Brain microvascular endothelial cell (primary cell): ENCODE measurements at regions not wholly inside any gene's neighbourhood (a gene's known extent, or its start where the extent isn't known, plus 50 kb on each side); places are given as distances from the start of the nearest gene placed in this dataset.

ENCODE experiments used
- DNase-seq: peaks from one replicate; pipeline ENCODE4 v3.0.0-alpha.2; 2020
- H3K27ac ChIP-seq: fragments of 250-450 bp; sonication (Bioruptor Pico); 2 replicates; pipeline ENCODE4 v1.5.1; 2020; ENCODE audit warnings: mild to moderate bottlenecking, moderate library complexity
- H3K27me3 ChIP-seq: fragments of 250-450 bp; sonication (Bioruptor Pico); replicated peaks from 2 replicates; pipeline ENCODE4 v1.5.1; 2020; ENCODE audit warnings: mild to moderate bottlenecking
- H3K36me3 ChIP-seq: fragments of 250-450 bp; sonication (Bioruptor Pico); replicated peaks from 2 replicates; pipeline ENCODE4 v1.5.1; 2020; ENCODE audit warnings: mild to moderate bottlenecking
- H3K4me3 ChIP-seq: 2 replicates; pipeline ENCODE4 v1.5.1; 2011; ENCODE audit warnings: low read depth, mild to moderate bottlenecking, control low read depth, low read length, moderate library complexity
- in situ Hi-C: cut with HindIII; loops from 2 replicates; pipeline ENCODE4 v1.10.0; 2017; ENCODE audit warnings: low sequenced_read_pairs, low pct_ligation_motif_present
- TF ChIP-seq, protein P1 (sequence below): IDR thresholded peaks from 2 replicates; pipeline ENCODE4 v1.5.1; 2011; ENCODE audit warnings: low read depth, mild to moderate bottlenecking, moderate library complexity, low read length, control low read depth, inconsistent platforms; ENCODE audit errors: missing control alignments

DNA sequence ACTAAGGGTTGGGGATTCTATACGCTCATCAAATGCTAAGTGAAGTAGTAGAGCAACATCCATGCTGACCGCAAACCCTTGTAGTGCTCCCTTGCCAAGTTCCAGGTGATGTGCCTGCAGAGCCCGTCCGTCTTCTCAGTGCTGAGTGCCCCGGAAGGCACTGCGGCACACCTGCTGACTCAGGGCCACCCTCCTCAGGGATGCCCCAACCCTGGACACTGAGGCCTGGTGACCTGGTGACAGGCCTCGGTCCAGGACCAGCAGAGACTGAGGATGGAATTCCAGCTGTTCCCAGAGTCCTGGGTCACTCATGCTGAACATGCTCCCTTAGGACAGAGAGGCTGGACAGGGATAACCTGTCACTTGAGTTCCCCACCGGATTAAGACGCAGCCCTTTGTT lies 422.5 kb downstream of the OCA2 start:
- in situ Hi-C loops, result no loop called here
- no peaks in the 10 kb centered on the region for H3K36me3 ChIP-seq

DNA sequence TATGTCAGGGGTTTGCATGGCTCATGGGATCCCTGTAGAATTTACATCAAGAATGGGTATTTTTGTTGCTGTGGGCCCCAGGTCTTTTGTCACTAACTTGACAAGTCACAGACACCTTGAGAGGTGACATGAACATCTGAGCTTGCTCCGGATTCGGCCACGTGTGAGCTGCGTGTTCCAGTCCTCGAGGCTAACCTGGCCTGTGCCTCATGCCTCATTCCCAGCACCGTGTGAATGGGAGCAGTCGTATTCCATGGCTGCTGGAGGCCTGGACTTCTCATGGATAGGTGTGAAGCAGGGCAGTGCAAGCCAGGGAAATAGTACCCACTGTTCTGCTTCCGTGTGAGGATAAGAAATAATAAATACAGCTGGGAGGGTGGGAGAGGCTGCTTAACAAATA lies 423.5 kb downstream of the OCA2 start:
- Histone ChIP-seq H3K27me3 (no peaks in the 10 kb centered on the region), H3K27ac (no peak overlapping the region), H3K36me3 (no peaks in the 10 kb centered on the region), H3K4me3 (no peak overlapping the region)
- TF ChIP-seq, protein P1, sequence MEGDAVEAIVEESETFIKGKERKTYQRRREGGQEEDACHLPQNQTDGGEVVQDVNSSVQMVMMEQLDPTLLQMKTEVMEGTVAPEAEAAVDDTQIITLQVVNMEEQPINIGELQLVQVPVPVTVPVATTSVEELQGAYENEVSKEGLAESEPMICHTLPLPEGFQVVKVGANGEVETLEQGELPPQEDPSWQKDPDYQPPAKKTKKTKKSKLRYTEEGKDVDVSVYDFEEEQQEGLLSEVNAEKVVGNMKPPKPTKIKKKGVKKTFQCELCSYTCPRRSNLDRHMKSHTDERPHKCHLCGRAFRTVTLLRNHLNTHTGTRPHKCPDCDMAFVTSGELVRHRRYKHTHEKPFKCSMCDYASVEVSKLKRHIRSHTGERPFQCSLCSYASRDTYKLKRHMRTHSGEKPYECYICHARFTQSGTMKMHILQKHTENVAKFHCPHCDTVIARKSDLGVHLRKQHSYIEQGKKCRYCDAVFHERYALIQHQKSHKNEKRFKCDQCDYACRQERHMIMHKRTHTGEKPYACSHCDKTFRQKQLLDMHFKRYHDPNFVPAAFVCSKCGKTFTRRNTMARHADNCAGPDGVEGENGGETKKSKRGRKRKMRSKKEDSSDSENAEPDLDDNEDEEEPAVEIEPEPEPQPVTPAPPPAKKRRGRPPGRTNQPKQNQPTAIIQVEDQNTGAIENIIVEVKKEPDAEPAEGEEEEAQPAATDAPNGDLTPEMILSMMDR, result no peak
- in situ Hi-C loops, result no loop called here
- DNase-seq, result no peak

More for the DNA sequence above, 422.5 kb downstream of the OCA2 start:
- no peak for DNase-seq
- Histone ChIP-seq H3K27me3 (no peaks in the 10 kb centered on the region), H3K4me3 (no peak overlapping the region), H3K27ac (no peak overlapping the region)
- TF ChIP-seq, protein P1, result no peak

DNA sequence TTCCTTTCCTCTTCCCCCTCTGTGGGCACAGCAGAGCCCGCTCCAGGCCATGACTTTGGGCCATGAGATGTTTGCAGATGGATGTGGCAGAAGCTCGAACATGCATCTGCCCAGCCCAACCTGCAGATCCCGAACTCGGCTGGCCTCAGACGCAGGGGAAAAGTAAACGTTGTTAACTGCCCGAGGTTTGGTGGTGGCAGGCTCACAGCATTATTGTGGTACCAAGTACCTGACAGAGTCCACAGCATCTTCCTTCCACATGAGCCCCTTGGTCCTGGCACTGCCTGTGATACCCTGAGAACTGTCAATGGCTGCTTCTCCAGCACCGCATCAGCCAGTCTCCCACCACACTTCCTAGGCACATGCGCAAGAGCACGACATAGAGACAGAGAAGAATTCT lies 424.3 kb downstream of the OCA2 start:
- Histone ChIP-seq H3K27me3 (no peaks in the 10 kb centered on the region), H3K36me3 (no peaks in the 10 kb centered on the region), H3K4me3 (no peak overlapping the region), H3K27ac (no peak overlapping the region)
- DNase-seq, result no peak
- in situ Hi-C loops, result no loop called here
- TF ChIP-seq, protein P1, result no peak

DNA sequence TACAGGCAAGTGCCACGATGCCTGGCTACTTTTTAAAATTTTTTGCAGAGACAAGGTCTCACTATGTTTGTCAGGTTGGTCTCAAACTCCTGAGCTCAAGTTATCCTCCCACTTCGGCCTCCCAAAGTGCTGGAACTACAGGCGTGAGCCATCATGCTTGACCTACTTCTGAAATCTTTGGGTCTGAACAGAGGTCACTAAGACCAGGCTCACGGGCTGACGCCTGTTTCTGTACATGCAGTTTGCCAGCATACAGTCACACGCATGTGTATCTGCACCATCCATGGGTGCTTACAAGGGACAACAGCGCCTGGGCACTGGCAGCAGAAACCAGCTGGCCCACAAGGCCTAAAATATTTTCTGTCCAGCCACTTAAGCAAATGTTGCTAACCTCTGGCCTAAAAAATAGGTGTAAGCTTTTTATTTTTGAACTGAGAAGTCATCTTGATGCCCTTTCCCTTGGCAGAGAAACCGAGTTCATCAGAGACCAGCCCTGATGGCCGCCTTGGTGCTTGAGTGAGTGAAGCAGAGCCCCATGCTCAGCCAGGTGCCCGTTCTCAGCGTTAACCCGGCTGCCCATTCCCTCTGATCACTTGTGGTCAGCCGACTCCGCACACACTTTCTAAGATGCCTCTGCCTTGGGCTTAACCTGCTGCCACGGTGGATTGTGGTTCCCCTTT lies 425.2 kb downstream of the OCA2 start:
- in situ Hi-C loops, result no loop called here
- H3K27me3 ChIP-seq, result no peaks in the 10 kb centered on the region
- no peak for DNase-seq
- TF ChIP-seq, protein P1, result no peak
- no peak overlapping the region for H3K4me3 ChIP-seq
- no peaks in the 10 kb centered on the region for H3K36me3 ChIP-seq
- H3K27ac ChIP-seq, result no peak overlapping the region

DNA sequence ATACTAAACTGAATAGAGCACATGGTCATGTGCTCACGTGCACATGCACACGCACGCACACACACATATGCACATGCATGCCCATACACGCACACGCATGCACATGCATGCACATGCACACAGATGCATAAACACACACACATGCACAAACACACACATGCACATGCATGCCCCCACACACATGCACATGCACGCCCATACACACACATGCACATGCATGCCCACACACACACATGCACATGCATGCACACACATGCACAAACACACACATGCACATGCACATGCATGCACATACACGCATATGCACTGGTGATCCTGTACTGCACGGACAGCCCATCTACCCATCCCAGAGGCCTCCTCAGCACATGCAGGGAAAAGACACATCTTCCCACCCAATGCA lies 426.6 kb downstream of the OCA2 start:
- in situ Hi-C loops, result no loop called here
- Histone ChIP-seq H3K36me3 (no peaks in the 10 kb centered on the region), H3K27ac (no peak overlapping the region), H3K4me3 (no peak overlapping the region), H3K27me3 (no peaks in the 10 kb centered on the region)
- DNase-seq, result no peak
- TF ChIP-seq, protein P1, result no peak

DNA sequence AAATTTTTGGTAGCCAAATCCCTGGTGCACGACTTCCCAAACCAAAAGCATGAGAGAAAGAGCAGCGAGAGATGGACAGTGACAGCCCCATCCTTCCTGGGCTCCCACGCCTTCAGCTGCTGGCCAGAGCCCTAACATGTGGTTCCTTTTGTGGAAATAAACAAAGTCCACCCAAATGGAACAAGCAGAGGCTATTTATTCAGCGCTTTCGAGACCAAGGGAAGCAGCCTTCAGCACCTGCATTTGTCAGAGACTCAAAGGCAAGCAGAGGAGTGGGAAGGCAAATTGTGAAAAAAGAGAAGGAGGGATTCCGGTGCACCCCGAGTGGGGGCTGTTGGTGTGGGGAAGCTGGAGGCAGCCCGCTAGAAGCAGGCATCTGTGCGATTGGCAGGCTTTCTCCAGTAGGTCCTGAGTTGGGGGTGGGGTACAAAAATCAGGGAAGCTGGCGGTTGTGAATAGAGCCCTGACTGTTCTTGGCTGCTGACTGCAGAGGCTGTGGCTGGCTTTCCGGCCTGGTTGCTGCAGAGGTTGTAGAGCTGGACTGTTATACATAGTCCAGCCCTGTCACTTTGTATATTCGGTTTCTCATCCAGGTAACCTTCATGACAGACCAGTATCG lies 427.2 kb downstream of the OCA2 start:
- no peak for DNase-seq
- H3K36me3 ChIP-seq, result no peaks in the 10 kb centered on the region
- no peaks in the 10 kb centered on the region for H3K27me3 ChIP-seq
- no peak overlapping the region for H3K4me3 ChIP-seq
- in situ Hi-C loops, result no loop called here
- H3K27ac ChIP-seq, result no peak overlapping the region
- TF ChIP-seq, protein P1, result no peak
